Activated naive CD8-positive, alpha-beta T cell treated with anti-CD3 and anti-CD28 coated beads, Interleukin-2, amount 50 U/mL, for 16 hours (primary cell): ENCODE measurements at regions not wholly inside any gene's neighbourhood (a gene's known extent, or its start where the extent isn't known, plus 50 kb on each side); places are given as distances from the start of the nearest gene placed in this dataset.
"Not testable (repeated sequence)": the region's sequence is repeated elsewhere in the genome, so short reads cannot be mapped to it uniquely, and the experiment has no call there.

Experiments used
- DNase-seq: peaks from one replicate; pipeline ENCODE4 v3.0.0-alpha.2; 2020; ENCODE audit warnings: low read depth, low spot score

DNA sequence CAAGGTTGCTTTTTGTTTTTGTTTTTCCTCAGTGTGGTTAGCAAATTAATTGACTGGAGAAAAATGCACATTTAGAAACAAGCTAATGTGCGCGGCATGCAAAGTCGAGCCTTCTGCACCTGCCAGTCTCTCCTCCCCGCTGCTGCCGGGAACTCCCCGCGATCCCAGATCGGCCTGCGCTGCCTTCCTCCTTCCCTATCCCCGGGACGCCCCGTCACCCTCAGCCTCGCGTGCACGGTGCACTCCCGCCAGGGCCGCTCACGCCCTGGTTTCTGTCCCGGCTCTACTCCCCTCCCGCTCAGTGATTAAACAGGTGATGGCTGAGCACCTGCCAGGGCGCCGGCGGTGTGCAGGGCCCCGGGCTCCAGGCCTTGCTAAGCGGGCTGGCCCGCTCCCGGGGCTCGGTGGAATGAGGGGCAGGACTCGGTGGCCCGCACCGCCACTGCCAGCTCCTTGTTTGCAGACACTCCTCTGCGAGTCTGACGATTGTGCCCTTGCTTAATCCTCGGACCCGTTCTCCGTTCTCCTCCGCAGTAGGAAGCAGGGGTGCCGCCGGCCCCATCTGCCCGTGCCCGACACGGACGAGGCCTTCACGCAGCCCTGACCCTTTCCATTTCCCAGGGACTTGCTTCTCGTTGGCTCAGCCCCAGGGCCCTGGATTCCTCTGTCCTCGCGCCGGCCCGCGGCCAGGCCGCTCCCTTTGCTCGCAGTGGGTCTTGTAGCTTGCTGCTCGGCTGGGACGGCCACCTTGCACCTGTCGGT is 143.4 kb downstream of the TRIML1 start:
- no peak for DNase-seq

DNA sequence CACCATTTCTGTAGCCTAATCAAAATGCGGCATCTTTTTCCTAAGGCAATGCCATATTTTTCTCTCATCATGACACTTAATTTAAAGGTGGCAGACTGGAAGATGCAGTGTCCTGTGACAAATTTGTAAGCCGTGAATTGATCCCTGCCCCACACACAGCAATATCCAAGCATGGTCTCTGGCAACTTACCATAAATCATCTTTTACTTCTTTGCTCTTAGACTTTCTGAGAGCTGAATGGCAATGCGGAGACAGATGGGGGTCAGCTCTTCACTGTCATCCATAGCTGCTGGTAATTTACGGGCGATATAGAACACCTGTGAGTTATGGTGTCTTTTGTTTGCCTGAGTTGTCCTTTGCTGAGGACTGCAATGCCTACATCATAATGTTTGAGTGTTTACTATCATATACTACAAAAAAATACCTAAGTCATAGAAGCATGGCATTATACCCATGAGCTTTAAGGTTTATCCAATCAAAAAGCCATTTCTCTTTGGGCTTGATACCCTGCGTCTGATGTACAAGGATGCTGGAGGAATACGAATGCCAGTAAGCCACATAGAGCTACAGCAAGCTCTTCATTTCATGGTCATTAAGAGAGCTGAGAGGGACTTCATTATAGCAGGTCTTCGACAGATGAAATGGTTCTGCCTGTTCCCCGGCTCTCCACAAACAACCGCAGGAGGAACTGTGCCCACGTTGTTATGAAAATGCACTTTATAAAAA is 148.1 kb downstream of the TRIML1 start:
- DNase-seq: no peak

DNA sequence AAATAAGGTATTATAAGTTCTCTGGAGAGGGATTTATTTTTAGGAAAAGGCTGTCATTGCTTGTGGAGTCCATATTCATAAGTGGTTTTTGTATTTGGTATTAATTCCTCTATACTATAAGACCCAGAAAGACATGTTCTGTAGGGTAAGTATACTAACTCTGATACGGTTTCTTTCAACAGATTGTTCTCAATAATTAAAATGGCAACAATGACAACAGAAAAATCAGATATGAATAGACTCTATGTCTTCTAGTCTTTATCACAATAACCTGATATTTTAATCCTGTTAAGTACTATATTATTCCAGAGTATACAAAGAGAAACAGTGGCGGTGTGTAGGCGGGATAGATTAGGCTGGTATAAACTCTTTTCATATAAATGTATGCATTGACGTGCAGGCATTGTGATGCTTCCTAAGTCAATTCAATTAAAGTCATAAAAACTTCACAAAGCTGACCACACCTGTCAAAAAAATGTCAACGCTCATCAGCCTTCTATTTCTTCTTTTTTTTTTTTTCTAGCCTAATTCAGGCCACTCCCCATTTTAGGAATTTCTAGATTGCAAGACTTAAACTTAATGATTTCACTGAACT is 150.4 kb downstream of the TRIML1 start:
- DNase-seq: no peak

- no peak for DNase-seq
Observed at GRCh38 chr4:188295899-188296298, 156.7 kb downstream of the TRIML1 start.

DNA sequence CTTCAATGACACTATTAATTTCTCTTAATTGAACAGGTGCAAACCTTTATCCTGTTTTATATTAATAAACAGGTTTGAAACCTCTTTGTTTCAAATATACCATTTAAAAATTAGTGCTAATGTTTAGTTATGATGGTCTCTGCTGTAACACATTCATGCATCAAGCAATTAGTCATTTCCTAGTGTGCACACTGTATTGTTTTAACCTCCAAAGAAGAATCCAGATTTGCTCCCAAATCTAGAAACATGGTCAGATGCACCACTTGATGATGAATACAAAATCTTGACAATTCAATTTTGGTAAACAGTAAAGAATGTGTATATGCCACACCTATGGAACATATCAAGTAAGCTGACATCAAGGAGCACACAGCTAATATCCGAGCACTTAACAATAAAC is 157.1 kb downstream of the TRIML1 start:
- no peak for DNase-seq

DNA sequence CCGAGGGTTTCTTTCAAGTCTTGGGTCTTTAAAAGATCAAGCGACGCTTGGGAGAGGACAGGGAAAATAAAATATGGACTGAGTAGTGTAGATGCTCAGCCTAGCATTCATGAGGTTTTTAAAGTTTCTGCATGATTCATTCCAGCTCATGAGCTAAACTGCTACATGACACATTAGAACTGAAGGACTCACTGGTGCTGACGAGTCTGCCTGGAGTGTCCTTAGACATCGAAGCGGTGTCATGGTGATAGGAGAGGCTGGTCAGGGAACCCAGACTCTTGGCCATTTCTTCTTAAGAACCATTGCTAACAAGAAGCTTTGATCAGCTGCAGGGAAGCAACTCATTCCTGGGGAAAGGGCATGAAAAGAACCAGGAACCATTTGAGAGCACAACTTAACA is 158.6 kb downstream of the TRIML1 start:
- no peak for DNase-seq

DNA sequence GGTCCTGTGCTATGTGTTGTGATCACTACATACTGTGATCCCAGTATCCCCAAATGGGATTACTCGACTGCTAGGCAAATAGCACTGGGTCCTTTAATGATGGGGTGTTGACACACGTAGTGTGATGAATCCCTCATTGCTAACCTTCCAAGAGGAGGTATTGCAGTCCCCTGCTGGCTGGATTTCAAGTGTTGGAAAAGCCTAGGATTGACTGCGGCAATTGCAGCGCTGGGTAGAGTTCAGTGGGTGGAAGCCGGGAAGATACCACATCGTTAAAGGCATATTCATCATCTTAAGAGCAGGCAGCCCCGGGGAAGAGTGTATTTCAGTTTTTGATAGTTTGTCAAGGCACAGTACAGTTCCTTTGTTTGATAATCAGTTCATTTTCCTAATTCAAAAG is 159.9 kb downstream of the TRIML1 start:
- no peak for DNase-seq

- no peak for DNase-seq
Observed at GRCh38 chr4:188300385-188300784, 161.1 kb downstream of the TRIML1 start.

DNA sequence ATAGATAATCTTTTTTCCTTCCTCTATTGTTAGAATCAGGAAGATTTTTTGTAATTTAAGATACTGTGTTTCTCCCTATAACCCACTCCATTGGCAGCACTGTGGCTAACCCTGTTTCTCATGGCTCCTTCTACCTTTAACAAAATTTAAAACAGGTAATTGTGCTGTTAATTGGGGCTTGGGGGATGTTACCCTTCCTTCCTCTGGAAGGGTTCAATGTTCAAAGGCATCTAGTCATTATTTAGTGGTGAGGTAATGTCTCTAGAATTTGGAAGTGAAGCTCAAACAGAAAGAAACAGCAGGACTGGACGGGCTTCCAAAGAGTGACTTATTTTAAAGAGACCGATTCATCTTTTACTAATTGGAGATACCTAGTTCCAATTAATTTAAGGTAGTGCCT is 166.4 kb downstream of the TRIML1 start:
- DNase-seq: no peak

- no peak for DNase-seq
Observed at GRCh38 chr4:188307591-188307990, 168.3 kb downstream of the TRIML1 start.

- DNase-seq: no peak
Observed at GRCh38 chr4:188308142-188308541, 168.9 kb downstream of the TRIML1 start.

- no peak for DNase-seq
Observed at GRCh38 chr4:188316391-188316790, 177.2 kb downstream of the TRIML1 start.

DNA sequence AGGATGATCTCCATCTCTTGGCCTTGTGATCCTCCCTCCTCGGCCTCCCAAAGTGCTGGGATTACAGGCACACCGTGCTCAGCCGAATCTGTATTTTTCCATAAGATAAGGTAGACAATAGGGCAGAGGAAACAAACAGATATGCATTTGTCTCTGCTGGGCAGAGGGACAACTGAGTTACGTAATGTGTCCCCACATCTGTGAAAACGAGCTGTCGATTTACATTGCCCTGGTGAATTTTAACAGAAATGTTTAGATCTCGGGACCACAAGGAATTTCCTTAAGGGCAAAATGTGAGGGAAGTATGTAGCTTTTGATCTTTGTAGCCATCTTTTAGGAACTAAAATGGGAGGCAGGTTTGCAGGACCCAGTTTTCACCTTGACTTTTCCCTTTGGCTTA is 189.7 kb downstream of the TRIML1 start:
- DNase-seq: no peak

DNA sequence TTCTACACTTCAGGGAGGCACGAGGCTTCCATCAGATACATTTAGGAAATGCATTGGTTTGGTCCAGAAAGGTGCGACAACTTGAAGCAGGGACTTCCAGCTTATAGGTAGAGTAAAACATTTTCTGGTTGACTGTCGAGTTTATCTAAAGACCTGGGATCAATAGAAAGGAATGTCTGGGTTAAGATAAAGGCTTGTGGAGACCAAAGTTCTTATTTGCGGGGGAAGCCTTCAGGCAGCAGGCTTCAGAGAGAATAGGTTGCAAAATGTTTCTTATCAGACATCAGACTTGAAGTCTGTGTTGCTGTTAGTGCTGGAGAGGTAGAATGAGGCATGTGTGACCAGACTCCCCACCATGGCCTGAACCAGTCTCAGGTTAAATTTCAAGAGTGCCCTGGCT is 190.3 kb downstream of the TRIML1 start:
- no peak for DNase-seq

- DNase-seq: no peak
Observed at GRCh38 chr4:188332265-188332664, 193.0 kb downstream of the TRIML1 start.

GRCh38 chr4:188336891-188337290 is 197.7 kb downstream of the TRIML1 start:
- DNase-seq: no peak

GRCh38 chr4:188341428-188341827 is 202.2 kb downstream of the TRIML1 start:
- DNase-seq: no peak

DNA sequence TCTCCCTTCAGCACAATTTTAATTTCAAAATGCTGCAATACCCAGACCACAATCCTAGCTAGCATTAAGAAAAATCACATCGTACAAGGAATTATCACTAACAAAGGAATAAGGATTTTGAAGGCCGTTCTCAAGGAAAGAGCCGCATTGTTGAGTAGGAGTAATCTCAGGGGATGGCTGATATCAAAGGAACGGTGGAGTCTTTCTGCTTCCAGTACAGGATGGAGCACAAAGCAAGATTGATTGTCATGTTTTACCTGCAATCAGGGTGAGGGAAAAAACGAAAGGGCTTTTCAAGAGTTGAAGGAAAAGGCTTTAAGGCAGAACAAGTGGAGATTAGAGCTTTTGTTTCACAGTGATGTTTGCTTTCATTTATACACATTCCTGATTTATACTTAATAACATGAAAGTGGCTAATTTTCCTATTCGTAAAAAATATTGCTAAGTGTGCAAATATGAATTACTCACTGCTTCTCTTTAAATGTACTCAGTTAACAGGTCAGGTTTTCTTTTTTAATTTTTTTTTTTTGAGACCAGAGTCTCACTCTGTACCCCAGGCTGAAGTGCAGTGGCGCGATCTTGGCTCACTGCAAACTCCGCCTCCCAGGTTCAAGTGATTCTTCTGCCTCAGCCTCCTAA is 207.0 kb downstream of the TRIML1 start:
- DNase-seq: no peak

DNA sequence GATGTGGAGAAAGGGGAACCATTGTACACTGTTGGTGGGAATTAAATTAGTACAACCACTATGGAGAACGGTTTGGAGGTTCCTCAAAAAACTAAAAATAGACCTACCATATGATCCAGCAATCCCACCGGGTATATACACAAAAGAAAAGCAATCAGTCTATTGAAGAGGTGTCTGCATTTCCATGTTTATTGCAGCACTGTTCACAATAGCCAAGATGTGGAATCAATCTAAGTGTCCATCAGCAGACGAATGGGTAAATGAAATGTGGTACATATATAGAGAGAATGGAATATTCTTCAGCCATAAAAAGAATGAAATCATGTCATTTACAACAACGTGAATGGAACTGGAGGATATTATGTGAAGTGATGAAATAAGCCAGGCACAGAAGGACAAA is 208.1 kb downstream of the TRIML1 start:
- no peak for DNase-seq

DNA sequence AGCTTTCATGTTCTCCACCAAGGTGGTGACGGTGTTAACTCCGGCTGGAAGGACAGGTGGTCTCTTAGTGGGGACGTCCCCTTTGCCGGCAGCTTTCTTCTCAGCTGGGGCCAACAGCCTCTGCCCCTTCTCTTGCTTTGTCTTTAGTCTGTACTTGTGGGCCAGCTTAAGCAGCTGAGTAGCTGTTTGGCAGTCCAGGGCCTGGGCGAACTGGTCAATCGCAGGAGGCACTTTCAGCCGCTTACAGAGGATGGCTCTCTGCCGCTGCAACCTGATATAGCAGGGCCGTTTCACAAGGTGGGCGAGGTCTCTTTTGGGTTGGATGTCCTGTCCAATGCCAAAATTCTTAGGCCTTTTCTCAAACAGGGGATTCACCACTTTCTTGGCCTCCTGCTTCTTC is 210.3 kb downstream of the TRIML1 start:
- DNase-seq: not testable (repeated sequence)

DNA sequence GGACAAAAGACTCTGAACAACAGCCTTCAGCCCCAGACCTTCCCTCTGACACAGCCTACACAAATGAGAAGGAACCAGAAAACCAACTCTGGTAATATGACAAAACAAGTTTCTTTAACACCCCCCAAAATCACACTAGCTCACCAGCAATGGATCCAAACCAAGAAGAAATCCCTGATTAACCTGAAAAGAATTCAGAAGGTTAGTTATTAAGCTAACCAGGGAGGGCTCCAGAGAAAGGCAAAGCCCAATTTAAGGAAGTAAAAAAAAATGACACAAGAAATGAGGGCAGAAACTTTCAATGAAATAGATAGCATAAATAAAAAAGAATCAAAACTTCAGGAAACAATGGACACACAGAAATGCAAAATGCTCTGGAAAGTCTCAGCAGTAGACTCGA is 224.0 kb downstream of the TRIML1 start:
- no peak for DNase-seq

GRCh38 chr4:188370777-188371176 is 231.5 kb downstream of the TRIML1 start:
- no peak for DNase-seq
